Dedifferentiated amniotic fluid mesenchymal stem cell (primary cell): ENCODE measurements at regions not wholly inside any gene's neighbourhood (a gene's known extent, or its start where the extent isn't known, plus 50 kb on each side); places are given as distances from the start of the nearest gene placed in this dataset.
"Not testable (repeated sequence)": the region's sequence is repeated elsewhere in the genome, so short reads cannot be mapped to it uniquely, and the experiment has no call there.

Experiments used
- DNase-seq: peaks from one replicate; pipeline ENCODE4 v3.0.0-alpha.2; 2016; ENCODE audit errors: extremely low spot score

- no peak for DNase-seq
Observed at GRCh38 chr1:104019675-104020049, 270.0 kb downstream of the AMY1C start.

- DNase-seq = no peak
Observed at GRCh38 chr1:104028416-104029035, 278.8 kb downstream of the AMY1C start.

- DNase-seq = no peak
Observed at GRCh38 chr1:104029456-104029970, 279.8 kb downstream of the AMY1C start.

- no peak for DNase-seq
Observed at GRCh38 chr1:104056786-104057185, 307.1 kb downstream of the AMY1C start.

- not testable (repeated sequence) for DNase-seq
Observed at GRCh38 chr1:104057219-104057898, 307.7 kb downstream of the AMY1C start.

GRCh38 chr1:104061637-104062036, 311.9 kb downstream of the AMY1C start:
- DNase-seq = not testable (repeated sequence)

- no peak for DNase-seq
Observed at GRCh38 chr1:104064399-104064798, 314.7 kb downstream of the AMY1C start.

GRCh38 chr1:104072915-104073371, 323.2 kb downstream of the AMY1C start:
- no peak for DNase-seq

- no peak for DNase-seq
Observed at GRCh38 chr1:104073463-104073902, 323.8 kb downstream of the AMY1C start.

- no peak for DNase-seq
Observed at GRCh38 chr1:104082221-104082620, 332.5 kb downstream of the AMY1C start.

- DNase-seq = no peak
Observed at GRCh38 chr1:104084380-104084779, 334.7 kb downstream of the AMY1C start.

GRCh38 chr1:104092698-104093097, 343.0 kb downstream of the AMY1C start:
- DNase-seq = no peak

GRCh38 chr1:104098837-104099236, 349.1 kb downstream of the AMY1C start:
- no peak for DNase-seq

- DNase-seq = no peak
Observed at GRCh38 chr1:104100115-104100514, 350.4 kb downstream of the AMY1C start.

- DNase-seq = no peak
Observed at GRCh38 chr1:104105465-104105864, 355.8 kb downstream of the AMY1C start.

GRCh38 chr1:104120525-104120924, 370.8 kb downstream of the AMY1C start:
- DNase-seq = no peak

- no peak for DNase-seq
Observed at GRCh38 chr1:104121271-104121670, 371.6 kb downstream of the AMY1C start.

- DNase-seq = no peak
Observed at GRCh38 chr1:104125266-104125665, 375.6 kb downstream of the AMY1C start.

- no peak for DNase-seq
Observed at GRCh38 chr1:104125970-104126369, 376.3 kb downstream of the AMY1C start.

- no peak for DNase-seq
Observed at GRCh38 chr1:104132382-104132973, 382.8 kb downstream of the AMY1C start.

GRCh38 chr1:104135036-104135435, 385.3 kb downstream of the AMY1C start:
- not testable (repeated sequence) for DNase-seq

- DNase-seq = no peak
Observed at GRCh38 chr1:104136621-104137020, 386.9 kb downstream of the AMY1C start.

GRCh38 chr1:104156738-104157137, 407.0 kb downstream of the AMY1C start:
- no peak for DNase-seq
